ENCODE measurements at regions not wholly inside any gene's neighbourhood (a gene's known extent, or its start where the extent isn't known, plus 50 kb on each side); places are given as distances from the start of the nearest gene placed in this dataset.

DNA sequence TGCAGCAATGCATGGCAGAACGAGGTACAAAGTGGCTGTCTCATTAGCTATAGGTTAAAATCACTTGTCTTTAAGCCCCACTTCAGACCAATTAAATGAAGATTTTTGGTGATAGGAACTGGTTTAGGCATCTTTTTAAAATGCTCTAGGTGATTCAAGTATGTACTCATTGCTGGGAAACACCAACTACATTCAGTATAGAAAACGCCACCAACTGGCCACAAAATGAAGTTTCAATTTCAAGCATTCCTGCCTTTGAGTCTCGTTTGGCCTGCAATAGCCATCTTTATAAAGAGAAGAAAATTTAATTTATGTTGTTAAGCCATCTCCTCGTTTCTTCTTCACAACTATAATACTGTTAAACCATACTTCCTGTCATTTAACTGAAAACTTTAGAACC is 587.9 kb downstream of the GBE1 start:
- ATAC-seq: no peak
- Histone ChIP-seq H3K4me3 (no peak overlapping the region), H3K27ac (no peak overlapping the region), H3K9me3 (no peaks in the 10 kb centered on the region), H3K36me3 (no peaks in the 10 kb centered on the region), H3K4me1 (no peaks in the 10 kb centered on the region), H3K27me3 (no peaks in the 10 kb centered on the region)
- TF ChIP-seq POLR2AphosphoS5 (IDR thresholded peaks at IDR 0.05): no peak
- no peak for TF ChIP-seq EP300 (IDR thresholded peaks at IDR 0.05)
- TF ChIP-seq POLR2A (IDR thresholded peaks at IDR 0.05): no peak
- no peak for TF ChIP-seq CTCF (IDR thresholded peaks at IDR 0.05)
- 49 to 67% methylated on average over 4 of the region's 4 CpGs for WGBS, 2 donors (ENCODE audit: low coverage in 1 of 2)

- H3K27me3 ChIP-seq: no peaks in the 10 kb centered on the region
- no peaks in the 10 kb centered on the region for H3K4me1 ChIP-seq
- no peaks in the 10 kb centered on the region for H3K9me3 ChIP-seq
- no peak overlapping the region for H3K27ac ChIP-seq
- TF ChIP-seq POLR2AphosphoS5 (IDR thresholded peaks at IDR 0.05) (no peak), POLR2A (IDR thresholded peaks at IDR 0.05) (no peak), CTCF (IDR thresholded peaks at IDR 0.05) (no peak), EP300 (IDR thresholded peaks at IDR 0.05) (no peak)
- H3K4me3 ChIP-seq: no peak overlapping the region
- no peak for ATAC-seq
- no peaks in the 10 kb centered on the region for H3K36me3 ChIP-seq
Observed at GRCh38 chr3:81170298-81170697, 591.1 kb downstream of the GBE1 start.

DNA sequence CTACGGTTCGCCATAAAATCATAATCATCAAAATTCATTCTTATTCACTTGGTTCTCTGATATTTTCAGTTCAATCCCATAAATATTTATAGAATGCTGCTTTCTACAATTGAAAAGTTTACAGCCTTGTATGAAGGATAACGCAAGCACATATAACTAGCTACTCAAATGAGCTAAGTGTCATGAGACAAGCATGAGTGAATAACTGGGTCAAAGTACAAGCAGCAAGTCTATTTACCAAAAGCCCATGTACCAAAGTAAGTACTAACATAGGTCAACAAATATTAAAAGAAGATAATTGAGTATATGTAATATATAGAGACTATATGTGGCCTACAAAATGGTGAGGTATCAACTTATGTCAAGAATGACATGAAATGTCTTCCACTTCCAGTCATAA is 596.6 kb downstream of the GBE1 start:
- no peaks in the 10 kb centered on the region for H3K4me1 ChIP-seq
- no peak for ATAC-seq
- no peaks in the 10 kb centered on the region for H3K9me3 ChIP-seq
- H3K27me3 ChIP-seq: no peaks in the 10 kb centered on the region
- no peak overlapping the region for H3K27ac ChIP-seq
- TF ChIP-seq POLR2AphosphoS5 (IDR thresholded peaks at IDR 0.05) (no peak), CTCF (IDR thresholded peaks at IDR 0.05) (no peak), POLR2A (IDR thresholded peaks at IDR 0.05) (no peak), EP300 (IDR thresholded peaks at IDR 0.05) (no peak)
- WGBS, 2 donors (ENCODE audit: low coverage in 1 of 2): 82 to 100% methylated on average over 3 of the region's 3 CpGs
- no peak overlapping the region for H3K4me3 ChIP-seq
- H3K36me3 ChIP-seq: no peaks in the 10 kb centered on the region

DNA sequence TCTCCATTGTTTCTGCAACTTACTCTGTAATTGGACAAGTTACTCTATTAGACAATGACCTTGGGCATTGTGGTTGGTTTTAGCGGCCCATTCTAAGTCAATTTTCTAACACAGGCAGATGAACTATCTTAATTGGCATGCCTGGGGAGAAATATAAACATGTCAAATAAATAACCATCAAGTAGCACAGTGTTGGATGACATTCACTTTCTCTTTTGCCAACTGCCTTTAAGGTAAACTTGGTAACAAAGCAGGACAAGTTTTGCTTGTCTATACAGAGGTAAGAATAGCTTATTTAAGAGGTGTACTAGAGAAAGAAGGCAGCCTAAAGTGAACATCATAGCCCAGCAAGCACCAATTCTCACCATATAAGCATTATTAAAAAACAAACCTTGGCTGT is 599.6 kb downstream of the GBE1 start:
- no peaks in the 10 kb centered on the region for H3K27me3 ChIP-seq
- H3K27ac ChIP-seq: no peak overlapping the region
- H3K36me3 ChIP-seq: no peaks in the 10 kb centered on the region
- ATAC-seq: no peak
- H3K4me3 ChIP-seq: no peak overlapping the region
- H3K9me3 ChIP-seq: peaks cover 0 to 6% (median 0%) of the 10 kb centered on the region in 3 donors
- TF ChIP-seq POLR2AphosphoS5 (IDR thresholded peaks at IDR 0.05): no peak
- TF ChIP-seq EP300 (IDR thresholded peaks at IDR 0.05): no peak
- no peak for TF ChIP-seq CTCF (IDR thresholded peaks at IDR 0.05)
- no peak for TF ChIP-seq POLR2A (IDR thresholded peaks at IDR 0.05)
- no peaks in the 10 kb centered on the region for H3K4me1 ChIP-seq
- WGBS, 2 donors (ENCODE audit: low coverage in 1 of 2): 64 to 83% methylated on average over 1 of the region's 1 CpG

- Histone ChIP-seq H3K4me1 (no peaks in the 10 kb centered on the region), H3K9me3 (peaks cover 0 to 6% (median 0%) of the 10 kb centered on the region in 3 donors), H3K27me3 (no peaks in the 10 kb centered on the region), H3K36me3 (no peaks in the 10 kb centered on the region), H3K4me3 (no peak overlapping the region), H3K27ac (no peak overlapping the region)
- TF ChIP-seq POLR2A (IDR thresholded peaks at IDR 0.05) (no peak), CTCF (IDR thresholded peaks at IDR 0.05) (no peak), POLR2AphosphoS5 (IDR thresholded peaks at IDR 0.05) (no peak), EP300 (IDR thresholded peaks at IDR 0.05) (no peak)
- 35 to 65% methylated on average over 4 of the region's 4 CpGs for WGBS, 2 donors (ENCODE audit: low coverage in 1 of 2)
- no peak for ATAC-seq
Observed at GRCh38 chr3:81161100-81161499, 600.3 kb downstream of the GBE1 start.

All from gastroesophageal sphincter (tissue), 4 donors.